ENCODE measurements at regions not wholly inside any gene's neighbourhood (a gene's known extent, or its start where the extent isn't known, plus 50 kb on each side); places are given as distances from the start of the nearest gene placed in this dataset.

DNA sequence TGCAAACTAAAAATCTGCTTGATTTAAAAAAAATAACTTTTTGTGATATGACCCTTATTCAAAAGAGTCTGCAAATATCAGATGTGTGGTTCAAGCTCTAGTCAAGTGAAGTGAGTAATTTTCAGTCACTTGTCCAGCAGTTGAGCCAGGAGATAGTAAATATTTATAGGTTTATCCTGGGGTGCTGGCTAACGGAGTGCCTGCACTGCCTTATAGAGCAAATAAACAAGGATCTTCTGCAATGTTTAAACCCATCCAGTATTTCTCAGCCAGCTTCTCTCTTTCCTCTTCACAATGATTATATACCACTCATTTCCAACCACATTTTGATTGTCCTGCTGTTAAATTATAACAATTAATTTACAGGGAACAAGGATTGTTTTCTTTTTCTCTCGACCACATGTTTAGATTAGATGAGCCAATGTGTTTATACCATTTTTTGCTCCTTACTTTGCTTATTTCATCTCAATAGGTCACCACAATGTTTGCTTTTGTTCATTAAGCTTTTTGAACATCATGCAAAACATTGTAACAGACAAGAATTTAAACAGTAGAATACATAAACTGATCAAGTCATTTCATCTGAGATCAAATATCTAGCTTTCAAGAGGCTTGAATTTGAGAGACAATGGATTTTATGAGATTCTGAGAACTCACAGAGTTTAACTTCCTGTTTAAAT, 60.3 kb upstream of the GREM2 start:
- no peak for DNase-seq (ENCODE audit: low read depth, low spot score)

DNA sequence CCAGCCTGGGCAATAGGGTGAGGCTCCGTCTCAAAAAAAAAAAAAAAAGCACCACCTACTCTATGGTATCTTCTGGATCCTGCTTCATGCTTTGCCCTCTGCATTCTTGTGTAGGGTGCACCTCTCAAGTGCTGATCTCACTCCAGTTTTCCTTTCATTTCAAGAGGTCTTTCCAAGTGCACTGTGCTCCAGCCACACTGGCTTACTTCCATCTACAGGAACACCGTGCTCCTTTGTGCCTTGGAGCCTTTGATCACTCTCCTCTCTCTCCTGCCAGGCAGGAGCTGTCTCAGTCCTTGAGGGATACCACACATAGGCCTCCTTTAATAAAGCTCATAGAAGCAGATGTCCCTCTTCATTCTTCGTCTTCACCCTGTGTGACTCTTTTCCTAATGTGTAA, 55.4 kb upstream of the GREM2 start:
- no peak for DNase-seq (ENCODE audit: low read depth, low spot score)

DNA sequence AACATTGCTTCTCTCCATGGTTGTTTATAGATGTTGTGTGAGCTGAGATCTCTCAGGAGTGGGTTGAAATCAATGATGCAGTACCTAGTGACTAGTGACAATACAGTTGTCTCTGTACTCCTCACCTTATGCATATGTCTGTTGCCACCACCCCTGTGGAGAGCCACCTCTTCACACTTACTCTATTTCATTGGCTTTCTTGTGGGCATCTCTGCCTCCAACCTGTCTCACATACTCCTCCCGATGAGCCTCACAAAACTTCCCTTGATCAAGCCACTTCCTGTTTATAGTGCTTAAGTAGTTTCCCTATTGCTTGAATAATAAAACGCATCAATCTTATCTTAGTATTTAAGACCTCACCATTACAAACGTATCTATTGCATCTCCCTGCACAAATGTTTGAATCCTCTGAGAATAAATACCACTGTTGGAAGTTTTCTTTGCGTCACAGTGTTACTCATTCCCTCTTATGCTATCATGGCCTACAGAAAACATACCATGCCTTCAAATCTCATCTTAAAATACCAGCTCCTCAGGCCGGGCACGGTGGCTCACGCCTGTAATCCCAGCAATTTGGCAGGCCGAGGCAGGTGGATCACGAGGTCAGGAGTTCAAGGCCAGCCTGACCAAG, 54.7 kb upstream of the GREM2 start:
- DNase-seq (ENCODE audit: low read depth, low spot score) = no peak

DNA sequence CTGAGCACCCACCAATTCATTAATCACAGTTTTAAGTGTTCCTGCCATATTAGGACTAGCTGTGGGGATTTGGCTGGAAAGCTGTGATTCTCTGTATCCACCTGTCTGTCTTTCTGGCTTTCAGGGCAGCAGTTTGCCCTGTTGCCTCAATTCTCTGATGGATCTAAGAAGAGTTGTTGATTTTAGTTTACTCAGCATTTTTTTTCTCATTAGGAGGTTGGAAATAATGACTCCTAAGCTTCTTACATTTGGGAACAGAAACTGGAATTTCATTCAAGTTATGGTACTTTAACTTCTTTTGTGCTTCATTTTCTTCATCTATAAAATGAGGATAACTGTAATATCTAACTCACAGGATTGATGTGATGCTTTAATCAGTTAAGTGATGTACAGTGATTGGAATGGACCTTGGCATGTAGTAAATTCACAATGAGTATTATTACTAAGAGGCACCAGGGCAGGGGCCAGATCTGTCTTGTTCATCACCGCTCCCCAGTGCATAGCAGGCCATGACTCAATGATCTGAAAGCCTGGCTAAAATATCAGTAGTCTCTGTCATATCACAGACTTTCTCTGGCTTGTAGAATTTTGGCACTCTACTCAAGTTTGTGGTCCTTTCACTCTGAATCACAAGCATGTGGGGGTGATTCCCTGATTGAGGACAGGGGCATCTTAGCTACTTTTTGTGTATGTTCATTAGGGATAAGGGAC, 51.4 kb upstream of the GREM2 start:
- peak; percentile 38 for DNase-seq (ENCODE audit: low read depth, low spot score)

Data from astrocyte of the hippocampus (primary cell).